HG03457 (cell line): ENCODE measurements at regions not wholly inside any gene's neighbourhood (a gene's known extent, or its start where the extent isn't known, plus 50 kb on each side); places are given as distances from the start of the nearest gene placed in this dataset.
A peak's percentile ranks its signal among the peaks of the same experiment; 100 is the strongest.

ENCODE experiments used
- ATAC-seq: cut with Tn5 transposase; IDR thresholded peaks from one replicate; pipeline ENCODE4 v1.9.1; 2021; ENCODE audit warnings: moderate number of reproducible peaks; ENCODE audit not compliant: unreplicated experiment

DNA sequence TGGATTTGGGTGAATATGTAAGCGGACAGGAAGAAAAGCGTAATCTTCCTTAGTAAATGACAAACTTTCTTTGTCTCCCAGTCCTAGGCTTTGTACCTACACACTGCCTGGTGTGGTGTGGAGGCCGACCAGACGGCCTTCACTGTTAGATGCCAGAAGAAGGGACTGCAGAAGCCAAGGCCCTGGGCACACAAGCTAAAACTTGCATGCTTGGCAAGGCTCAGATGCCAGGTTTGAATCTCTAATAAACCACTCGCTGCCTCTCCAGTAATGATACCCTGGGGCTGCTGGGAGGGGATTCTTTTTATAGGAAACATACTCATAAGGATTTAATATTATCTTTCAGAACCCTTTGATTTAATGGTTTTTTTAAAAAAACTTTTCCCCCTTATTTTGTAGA is 263.8 kb downstream of the PTPRC start:
- no peak for ATAC-seq

GRCh38 chr1:198903203-198903602 is 264.4 kb downstream of the PTPRC start:
- no peak for ATAC-seq

DNA sequence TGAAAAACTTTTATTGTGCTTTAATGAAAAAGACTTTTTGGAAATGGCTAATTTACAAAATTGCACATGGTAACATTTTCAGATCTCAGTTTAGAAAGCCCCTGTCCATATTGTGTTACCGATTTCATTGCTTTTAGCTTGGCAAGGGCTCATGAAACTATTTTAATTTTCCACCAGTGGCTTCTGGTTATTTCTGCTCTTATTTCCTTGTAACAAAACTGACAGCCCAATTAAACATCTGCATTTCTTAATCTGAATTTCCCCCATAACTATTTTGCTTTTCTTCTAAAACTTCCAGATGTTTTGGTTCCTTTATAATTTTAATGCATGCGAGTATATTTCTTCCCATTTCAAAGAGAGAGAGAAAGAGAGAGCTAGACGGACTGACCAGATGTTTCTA is 264.8 kb downstream of the PTPRC start:
- no peak for ATAC-seq

- ATAC-seq = no peak
These were observed 265.5 kb downstream of the PTPRC start for GRCh38 chr1:198904321-198904720.

DNA sequence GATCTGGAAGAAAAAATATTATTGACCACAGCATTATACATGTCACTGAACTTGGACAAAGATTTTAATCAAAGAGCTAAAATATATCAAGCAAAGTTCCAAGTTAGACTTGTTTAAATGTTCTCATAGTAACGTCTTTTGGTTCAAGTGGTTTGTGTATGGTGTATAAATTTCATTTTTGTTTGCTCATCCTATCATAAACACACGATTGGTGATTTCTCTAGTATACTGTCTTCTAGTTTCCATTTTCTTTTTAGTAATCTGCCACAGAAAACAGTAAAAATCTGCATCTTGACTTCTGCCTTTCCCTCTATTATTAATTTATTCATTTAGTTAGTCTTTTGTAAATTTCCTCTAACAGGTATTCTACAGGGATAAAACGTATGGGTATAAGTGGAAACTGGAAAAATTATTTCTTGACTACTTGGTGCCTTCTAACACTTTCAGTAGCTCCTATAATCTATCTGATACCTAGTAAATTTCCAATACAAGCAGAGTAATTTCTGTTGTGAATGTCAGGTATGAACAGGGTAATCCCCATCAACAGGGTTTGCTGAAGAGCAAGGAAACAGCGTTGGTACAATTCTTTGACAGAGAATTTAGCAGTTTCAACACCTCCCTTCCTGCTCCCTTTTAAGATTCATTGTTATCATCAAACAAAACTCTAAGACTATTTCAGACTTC is 268.0 kb downstream of the PTPRC start:
- no peak for ATAC-seq

- no peak for ATAC-seq
These were observed 268.5 kb downstream of the PTPRC start for GRCh38 chr1:198907423-198907746.

DNA sequence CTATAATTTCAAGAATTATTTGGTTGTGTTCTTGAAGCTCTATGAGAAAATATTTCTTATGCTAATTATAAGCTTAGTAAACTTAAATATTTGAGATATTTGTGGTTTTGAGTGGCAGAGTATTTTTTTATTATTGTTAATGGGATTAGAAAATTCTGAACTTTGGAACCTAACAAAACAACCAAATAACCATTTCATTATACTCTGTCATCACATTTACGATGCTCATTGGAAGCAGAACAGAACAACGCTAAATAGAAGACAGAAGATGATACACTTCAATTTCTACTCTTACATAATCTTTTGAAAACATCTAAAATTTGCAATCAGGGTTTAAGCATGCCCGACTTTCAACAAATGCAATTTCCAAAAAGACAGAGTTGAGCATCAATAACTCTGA is 270.2 kb downstream of the PTPRC start:
- ATAC-seq = no peak

GRCh38 chr1:198909973-198910372 is 271.1 kb downstream of the PTPRC start:
- ATAC-seq = no peak

DNA sequence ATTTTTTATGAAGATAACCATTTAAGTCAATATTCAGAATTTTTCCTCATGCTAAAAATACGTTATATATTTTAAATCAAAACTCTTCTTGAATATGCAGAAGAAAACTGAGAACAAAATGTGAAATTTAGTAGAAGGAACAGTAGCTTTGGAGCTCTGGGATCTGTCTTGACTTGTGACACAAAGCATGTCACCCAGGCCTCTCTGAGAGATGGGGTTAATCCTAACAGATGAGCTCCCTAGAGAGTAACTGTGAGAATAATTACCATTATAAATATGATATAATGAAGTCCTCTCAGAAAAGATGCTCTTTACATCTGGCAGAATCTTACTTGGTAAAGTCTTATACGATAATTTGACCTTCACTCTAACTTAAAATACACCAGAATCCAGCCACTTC is 272.0 kb downstream of the PTPRC start:
- no peak for ATAC-seq

GRCh38 chr1:198912046-198912445 is 273.2 kb downstream of the PTPRC start:
- ATAC-seq = no peak

GRCh38 chr1:198913667-198914066 is 274.8 kb downstream of the PTPRC start:
- no peak for ATAC-seq

DNA sequence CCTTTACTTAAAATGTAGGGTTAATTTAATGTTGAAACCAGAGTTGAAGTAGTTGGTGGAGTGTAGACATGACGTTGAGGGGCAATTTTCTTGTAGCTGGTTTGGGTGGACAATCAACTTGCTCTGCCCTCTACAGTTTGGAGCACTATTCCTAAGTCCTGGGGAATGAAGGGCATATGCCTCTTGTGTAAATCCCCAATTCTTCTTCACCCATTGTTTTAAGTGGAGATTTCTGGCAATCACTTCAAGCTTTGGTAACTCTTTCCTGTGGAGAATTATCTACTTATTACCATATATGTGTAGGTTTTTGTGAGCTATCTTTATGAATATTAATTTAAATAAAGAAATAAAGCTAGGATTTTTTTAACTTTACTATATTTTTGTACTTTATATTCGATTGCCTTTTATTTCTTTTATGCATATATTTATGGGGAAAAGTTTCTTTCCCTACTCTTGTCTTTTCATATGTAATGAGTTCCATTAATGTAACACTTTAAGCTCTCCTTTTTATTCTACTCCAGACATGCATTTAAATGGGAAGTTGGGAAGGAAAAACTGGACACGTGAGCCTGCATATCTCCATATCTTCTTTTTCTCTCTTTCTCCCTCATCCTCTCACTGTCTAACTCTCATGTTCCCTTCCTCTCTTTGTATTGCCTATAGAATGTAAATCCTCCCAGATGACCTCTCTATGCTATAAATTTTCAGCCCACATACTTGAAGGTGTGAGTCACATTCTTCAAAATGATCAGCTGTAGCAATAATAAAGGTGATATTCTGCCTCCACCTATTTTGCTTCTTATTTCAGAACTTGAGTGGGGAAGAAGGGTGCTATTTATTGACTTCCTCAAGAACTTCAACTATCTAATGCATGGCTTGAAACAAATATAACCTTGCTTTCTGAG is 276.7 kb downstream of the PTPRC start:
- no peak for ATAC-seq

GRCh38 chr1:198917226-198917625 is 278.4 kb downstream of the PTPRC start:
- ATAC-seq = no peak

- no peak for ATAC-seq
These were observed 280.1 kb downstream of the PTPRC start for GRCh38 chr1:198918920-198919319.

DNA sequence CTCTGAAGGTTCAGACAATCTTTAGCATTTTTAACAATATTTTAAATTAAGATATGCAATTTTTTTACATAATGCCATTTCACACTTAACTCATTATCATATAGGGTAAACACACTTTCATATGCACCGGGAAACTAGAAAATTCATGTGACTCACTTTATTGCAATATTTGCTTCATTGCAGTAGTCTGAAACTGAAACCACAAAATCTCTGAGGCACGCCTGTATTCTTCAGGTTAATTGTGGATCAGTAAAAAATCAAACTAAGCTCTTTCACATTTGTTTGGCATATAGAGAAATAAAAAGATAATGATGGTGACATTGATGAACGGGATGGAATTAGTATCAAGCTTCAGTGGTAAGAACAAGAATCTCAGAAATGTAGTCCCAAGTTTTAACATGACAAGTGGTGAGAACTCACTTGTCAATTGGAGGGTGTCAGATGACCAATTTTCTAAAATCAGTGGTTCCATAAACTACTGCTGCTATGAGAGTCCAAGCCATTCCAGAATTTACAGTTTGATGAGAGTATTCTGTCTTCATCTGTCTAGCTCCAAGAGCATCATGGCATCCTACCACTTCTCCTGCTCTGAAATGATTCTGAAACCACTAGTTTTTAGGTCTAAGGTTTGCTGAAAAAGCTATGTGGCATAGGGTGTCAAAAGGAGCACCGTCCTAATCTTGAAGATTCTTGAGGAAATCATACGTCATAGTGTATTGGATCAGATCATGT is 281.0 kb downstream of the PTPRC start:
- ATAC-seq = no peak

DNA sequence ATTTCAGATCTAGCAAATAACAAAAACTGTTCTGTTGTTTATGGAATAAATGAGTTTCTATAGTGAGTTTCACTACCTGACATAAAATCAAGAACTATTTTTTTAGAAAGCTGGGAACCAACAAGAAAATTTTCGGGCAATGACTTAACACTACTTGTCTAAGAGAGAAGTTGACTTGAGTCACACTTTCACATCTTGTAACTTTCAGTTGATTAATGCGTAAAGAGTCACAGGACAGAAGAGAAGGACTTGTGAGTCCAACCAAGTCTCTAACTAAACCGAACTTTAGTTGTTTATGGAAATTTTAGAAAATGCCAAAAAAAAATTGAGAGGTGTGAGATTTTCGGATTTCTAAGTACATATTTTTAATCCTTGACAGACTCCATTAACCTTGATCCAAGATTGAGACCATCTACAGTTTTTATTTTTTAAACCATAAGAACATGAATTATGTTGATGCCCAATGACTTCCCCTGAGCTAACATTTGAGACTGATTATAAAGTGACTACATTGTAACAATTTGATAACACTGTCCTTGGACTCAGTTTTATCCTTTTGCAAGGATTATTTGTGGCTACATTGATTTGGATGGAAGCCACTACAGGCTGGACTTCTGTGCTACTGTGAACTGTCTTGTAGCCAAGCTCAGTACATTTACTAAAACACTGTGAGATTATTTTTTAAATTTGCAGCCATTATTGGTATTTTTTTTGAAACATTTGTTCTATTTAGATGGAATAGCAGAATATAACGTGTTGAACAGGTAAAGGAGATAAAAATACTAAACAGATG is 284.0 kb downstream of the PTPRC start:
- ATAC-seq = peak; percentile 44

DNA sequence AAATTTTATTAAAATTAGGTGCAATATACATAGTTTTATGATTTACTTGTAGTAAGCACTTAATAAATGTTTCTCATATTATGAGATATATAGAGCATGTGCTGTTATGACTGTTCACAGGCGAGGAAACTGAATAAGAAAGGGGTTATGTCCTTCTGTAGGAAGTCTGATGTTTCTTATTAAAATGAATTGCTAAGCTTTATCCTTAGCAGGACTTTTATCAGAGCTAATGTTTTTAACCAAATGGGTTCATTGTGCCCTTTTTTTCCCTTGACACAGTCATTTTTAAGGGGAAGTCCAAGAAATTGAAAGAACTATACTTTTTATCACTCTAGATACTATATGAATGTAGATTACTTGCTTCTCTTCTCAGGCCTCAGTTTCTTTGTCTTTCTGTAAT is 285.2 kb downstream of the PTPRC start:
- ATAC-seq = no peak

DNA sequence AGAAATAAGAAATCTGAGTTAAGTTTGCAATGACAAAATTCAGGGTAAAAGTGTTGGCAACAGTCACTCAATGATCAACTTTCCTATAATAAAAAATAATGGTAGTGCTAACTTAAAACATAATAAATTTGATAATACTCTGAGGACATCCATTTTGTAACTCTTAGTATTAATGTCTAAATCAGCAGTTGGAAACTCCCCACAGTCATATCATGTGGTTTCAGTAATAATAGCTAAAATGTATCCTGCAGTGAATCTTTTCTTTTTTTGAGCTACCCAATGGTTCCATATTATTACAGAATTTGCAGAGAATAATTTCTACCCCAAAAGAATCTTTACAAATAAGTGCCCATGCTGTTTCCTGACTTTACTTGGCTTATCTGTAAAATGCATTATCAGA is 286.7 kb downstream of the PTPRC start:
- no peak for ATAC-seq

GRCh38 chr1:198927129-198927528 is 288.3 kb downstream of the PTPRC start:
- ATAC-seq = no peak

GRCh38 chr1:198929111-198929604 is 290.3 kb downstream of the PTPRC start:
- no peak for ATAC-seq
